ENCODE measurements at regions not wholly inside any gene's neighbourhood (a gene's known extent, or its start where the extent isn't known, plus 50 kb on each side); places are given as distances from the start of the nearest gene placed in this dataset.

DNA sequence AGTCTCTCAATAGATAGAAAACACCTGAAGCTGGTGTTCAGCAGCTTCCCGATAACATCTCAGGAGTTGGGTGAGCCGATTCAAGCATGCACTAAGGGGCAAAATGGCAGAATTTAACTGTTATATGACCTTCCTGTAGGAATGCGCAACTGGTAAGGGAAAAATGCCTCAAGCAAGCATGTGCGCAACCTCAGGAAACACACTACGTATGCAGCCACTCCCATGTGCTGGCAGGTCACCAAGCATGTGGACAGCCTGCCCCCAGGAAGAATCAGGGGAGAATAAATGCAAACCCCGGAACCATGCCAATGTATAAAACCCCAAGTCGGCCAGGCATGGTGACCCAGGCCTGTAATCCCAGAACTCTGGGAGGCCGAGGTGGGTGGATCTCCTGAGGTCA is 645.6 kb downstream of the NYAP2 start:
- TF ChIP-seq, protein P1, sequence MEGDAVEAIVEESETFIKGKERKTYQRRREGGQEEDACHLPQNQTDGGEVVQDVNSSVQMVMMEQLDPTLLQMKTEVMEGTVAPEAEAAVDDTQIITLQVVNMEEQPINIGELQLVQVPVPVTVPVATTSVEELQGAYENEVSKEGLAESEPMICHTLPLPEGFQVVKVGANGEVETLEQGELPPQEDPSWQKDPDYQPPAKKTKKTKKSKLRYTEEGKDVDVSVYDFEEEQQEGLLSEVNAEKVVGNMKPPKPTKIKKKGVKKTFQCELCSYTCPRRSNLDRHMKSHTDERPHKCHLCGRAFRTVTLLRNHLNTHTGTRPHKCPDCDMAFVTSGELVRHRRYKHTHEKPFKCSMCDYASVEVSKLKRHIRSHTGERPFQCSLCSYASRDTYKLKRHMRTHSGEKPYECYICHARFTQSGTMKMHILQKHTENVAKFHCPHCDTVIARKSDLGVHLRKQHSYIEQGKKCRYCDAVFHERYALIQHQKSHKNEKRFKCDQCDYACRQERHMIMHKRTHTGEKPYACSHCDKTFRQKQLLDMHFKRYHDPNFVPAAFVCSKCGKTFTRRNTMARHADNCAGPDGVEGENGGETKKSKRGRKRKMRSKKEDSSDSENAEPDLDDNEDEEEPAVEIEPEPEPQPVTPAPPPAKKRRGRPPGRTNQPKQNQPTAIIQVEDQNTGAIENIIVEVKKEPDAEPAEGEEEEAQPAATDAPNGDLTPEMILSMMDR (IDR thresholded peaks at IDR 0.05) = no peak
- no peak for TF ChIP-seq POLR2AphosphoS5 (IDR thresholded peaks at IDR 0.05; ENCODE audit: low read depth, low read length)

Measured in Panc1 (cell line).